HCT116 (cell line): ENCODE measurements at regions not wholly inside any gene's neighbourhood (a gene's known extent, or its start where the extent isn't known, plus 50 kb on each side); places are given as distances from the start of the nearest gene placed in this dataset.

Source experiments
- ATAC-seq: fragments of 200-7000 bp; cut with Tn5 transposase; 2 replicates; pipeline ENCODE4 v1.9.1; 2020; ENCODE audit warnings: mild to moderate bottlenecking, moderate library complexity
- BruUV-seq: library from RNA; stranded (reverse); fragments of 400-500 nt; replicated peaks from 2 replicates; lab custom pipeline; 2021; lab: Mats Ljungman, UMichigan
- CTCF ChIA-PET: fragments of 300-600 bp; sonication (Branson Sonifier 250); formaldehyde crosslinking; loops from one replicate; lab custom pipeline; 2021; ENCODE audit warnings: antibody characterized with exemption; lab: Charles Lee
- POLR2A ChIA-PET: fragments of 300-600, 350-600 bp; sonication (Branson Sonifier 250); formaldehyde crosslinking; loops from one replicate; lab custom pipeline; 2021; ENCODE audit warnings: antibody characterized with exemption; lab: Charles Lee
- RAD21 ChIA-PET, 2 experiments: fragments of 300-600 bp; sonication (Branson Sonifier 250); formaldehyde crosslinking; loops; one replicate each; lab custom pipeline; 2023; ENCODE audit warnings: low total read pairs in 2 of 2; ENCODE audit not compliant: uncharacterized antibody in 2 of 2, unreplicated experiment in 2 of 2, low non-redundant PET in 1 of 2; lab: Charles Lee
- DNase-seq: peaks from one replicate; pipeline ENCODE4 v3.0.0-alpha.2; 2010; ENCODE audit warnings: low read depth, low spot score
- H2AFZ ChIP-seq: fragments of 200-600 bp; shearing (Covaris generic), sonication (generic); 2 replicates; pipeline ENCODE4 v1.6.1; 2017; ENCODE audit warnings: low read depth, mixed run types, mixed read lengths, antibody characterized with exemption, low read length; ENCODE audit not compliant: poor library complexity, severe bottlenecking
- H3K27ac ChIP-seq: 2 replicates; pipeline ENCODE4 v1.5.1; 2012; ENCODE audit warnings: low read depth, low read length
- H3K27me3 ChIP-seq: fragments of 200-600 bp; sonication (generic); 2 replicates; pipeline ENCODE4 v1.6.1; 2016; ENCODE audit warnings: mixed run types, low read length, mixed read lengths; ENCODE audit not compliant: insufficient read depth
- H3K36me3 ChIP-seq, 2 experiments: fragments of 200-500 bp in 1 of 2; fragments of 200-600 bp in 1 of 2; sonication (Bioruptor generic) in 1 of 2; sonication (generic) in 1 of 2; 2 replicates each; pipeline versions ENCODE4 v1.5.1 to v1.6.1; 2014 to 2016; ENCODE audit warnings: low read length in 2 of 2, inconsistent platforms in 1 of 2, mixed read lengths in 1 of 2, mixed run types in 1 of 2; ENCODE audit not compliant: insufficient read depth in 2 of 2, control insufficient read depth in 1 of 2
- H3K4me1 ChIP-seq, 2 experiments: fragments of 200-600 bp in 1 of 2; sonication (generic) in 1 of 2; 2 replicates each; pipeline versions ENCODE4 v1.5.1 to v1.6.1; 2012 to 2017; ENCODE audit warnings: low read length in 2 of 2, inconsistent platforms in 1 of 2, mild to moderate bottlenecking in 1 of 2, mixed read lengths in 1 of 2, mixed run types in 1 of 2, moderate library complexity in 1 of 2; ENCODE audit not compliant: insufficient read depth in 2 of 2, control insufficient read depth in 1 of 2
- H3K4me2 ChIP-seq: fragments of 200-600 bp; sonication (generic); 2 replicates; pipeline ENCODE4 v1.6.1; 2017; ENCODE audit warnings: mixed run types, low read length, mixed read lengths
- H3K4me3 ChIP-seq, 2 experiments: fragments of 200-600 bp in 1 of 2; sonication (generic) in 1 of 2; replicated peaks in 1 of 2; 2 replicates each; pipeline ENCODE4 v1.5.1; 2011 to 2016; ENCODE audit warnings: low read length in 2 of 2, control low read depth in 1 of 2, low read depth in 1 of 2, mild to moderate bottlenecking in 1 of 2, mixed read lengths in 1 of 2, mixed run types in 1 of 2
- H3K79me2 ChIP-seq: fragments of 200-600 bp; sonication (generic); 2 replicates; pipeline ENCODE4 v1.6.1; 2017; ENCODE audit warnings: mild to moderate bottlenecking, mixed run types, low read length, moderate library complexity, mixed read lengths; ENCODE audit not compliant: insufficient read depth
- H3K9ac ChIP-seq: fragments of 200-600 bp; sonication (generic); 2 replicates; pipeline ENCODE4 v1.6.1; 2016; ENCODE audit warnings: low read length, mixed read lengths
- H3K9me2 ChIP-seq: fragments of 200-600 bp; sonication (generic), shearing (Covaris generic); 2 replicates; pipeline ENCODE4 v1.6.1; 2017; ENCODE audit warnings: mixed run types, mild to moderate bottlenecking, moderate library complexity; ENCODE audit not compliant: insufficient read depth
- H3K9me3 ChIP-seq, 2 experiments: fragments of 200-500 bp in 1 of 2; fragments of 200-600 bp in 1 of 2; sonication (Bioruptor generic) in 1 of 2; sonication (generic) in 1 of 2; 2 replicates each; pipeline ENCODE4 v1.6.1; 2014 to 2017; ENCODE audit warnings: low read length in 2 of 2, mixed read lengths in 2 of 2, inconsistent platforms in 1 of 2, low read depth in 1 of 2, mild to moderate bottlenecking in 1 of 2, mixed run types in 1 of 2, moderate library complexity in 1 of 2; ENCODE audit not compliant: control insufficient read depth in 1 of 2, insufficient read depth in 1 of 2
- H4K20me1 ChIP-seq: fragments of 200-600 bp; sonication (generic), shearing (Covaris generic); 2 replicates; pipeline ENCODE4 v1.6.1; 2017; ENCODE audit warnings: mixed run types, mild to moderate bottlenecking, moderate library complexity; ENCODE audit not compliant: insufficient read depth
- ATF3 ChIP-seq: IDR thresholded peaks from 2 replicates; pipeline ENCODE4 v1.6.1; 2012
- CBX3 ChIP-seq: IDR thresholded peaks from 2 replicates; pipeline ENCODE4 v1.6.1; 2012; ENCODE audit warnings: low read depth
- CTCF ChIP-seq, 3 experiments: fragments of 200-600 bp in 1 of 3; sonication (generic) in 1 of 3; IDR thresholded peaks in 2 of 3; conservative IDR thresholded peaks in 1 of 3; 2 replicates each; pipeline ENCODE4 v1.5.1; 2012 to 2017; ENCODE audit warnings: low read depth in 2 of 3, low read length in 2 of 3, antibody characterized with exemption in 1 of 3, borderline replicate concordance in 1 of 3, control low read depth in 1 of 3, mild to moderate bottlenecking in 1 of 3, mixed read lengths in 1 of 3, mixed run types in 1 of 3, moderate library complexity in 1 of 3; ENCODE audit not compliant: insufficient read depth in 1 of 3
- ELF1 ChIP-seq: IDR thresholded peaks from 2 replicates; pipeline ENCODE4 v1.6.1; 2012; ENCODE audit warnings: low read depth, borderline replicate concordance
- EZH2 ChIP-seq: fragments of 200-600 bp; sonication (generic); IDR thresholded peaks from 2 replicates; pipeline ENCODE4 v1.6.1; 2017; ENCODE audit warnings: antibody characterized with exemption, mixed run types
- FOSL1 ChIP-seq: IDR thresholded peaks from 2 replicates; pipeline ENCODE4 v1.6.1; 2012; ENCODE audit warnings: low read depth
- MAX ChIP-seq: IDR thresholded peaks from 2 replicates; pipeline ENCODE4 v1.6.1; 2012
- POLR2AphosphoS5 ChIP-seq: IDR thresholded peaks from 2 replicates; pipeline ENCODE4 v1.6.1; 2011; ENCODE audit warnings: mild to moderate bottlenecking, low read depth, low read length, moderate library complexity
- RAD21 ChIP-seq: IDR thresholded peaks from 2 replicates; pipeline ENCODE4 v1.6.1; 2012; ENCODE audit warnings: low read depth, mild to moderate bottlenecking
- REST ChIP-seq: IDR thresholded peaks from 2 replicates; pipeline ENCODE4 v1.6.1; 2012; ENCODE audit warnings: low read depth
- SIN3A ChIP-seq: IDR thresholded peaks from 2 replicates; pipeline ENCODE4 v1.6.1; 2012; ENCODE audit warnings: low read depth
- SRF ChIP-seq: IDR thresholded peaks from 2 replicates; pipeline ENCODE4 v1.6.1; 2012; ENCODE audit warnings: low read depth
- TCF7L2 ChIP-seq: IDR thresholded peaks from 2 replicates; pipeline ENCODE4 v1.7.0; 2011; ENCODE audit warnings: borderline replicate concordance, inconsistent platforms; ENCODE audit not compliant: insufficient read depth, insufficient read length; ENCODE audit errors: extremely low read depth
- YY1 ChIP-seq: IDR thresholded peaks from 2 replicates; pipeline ENCODE4 v1.6.1; 2011; ENCODE audit warnings: low read length, low read depth, moderate library complexity, mild to moderate bottlenecking; ENCODE audit not compliant: insufficient replicate concordance; ENCODE audit errors: extremely low read depth
- ZBTB33 ChIP-seq: IDR thresholded peaks from 2 replicates; pipeline ENCODE4 v1.6.1; 2011; ENCODE audit warnings: mild to moderate bottlenecking, low read length, moderate library complexity; ENCODE audit not compliant: insufficient replicate concordance; ENCODE audit errors: extremely low read depth
- intact Hi-C: fragments of 100-400 bp; cut with micrococcal nuclease; formaldehyde crosslinking; loops from 2 replicates; pipeline ENCODE4 v1.10.0; 2022

GRCh38 chr3:115464036-115464435, 159.3 kb upstream of the GAP43 start (continued):
- TF ChIP-seq ZBTB33 (no peak), ELF1 (no peak)

- intact Hi-C loops, result no loop called here
- no peak overlapping the region for H3K9ac ChIP-seq
- POLR2A ChIA-PET, result no interaction called here
- no peaks in the 10 kb centered on the region for H3K27me3 ChIP-seq
- no peak overlapping the region for H2AFZ ChIP-seq
- no peaks in the 10 kb centered on the region for H3K79me2 ChIP-seq
- H3K36me3 ChIP-seq, result no peaks in the 10 kb centered on the region
- no peak overlapping the region for H3K27ac ChIP-seq
- RAD21 ChIA-PET, result no interaction called here
- ATAC-seq (no peak), DNase-seq (no peak)
- no peak overlapping the region for H3K4me3 ChIP-seq
- H3K9me2 ChIP-seq, result no peaks in the 10 kb centered on the region
- CTCF ChIA-PET, result no interaction called here
- H3K4me1 ChIP-seq, result no peaks in the 10 kb centered on the region
- no peak overlapping the region for H3K4me2 ChIP-seq
- H3K9me3 ChIP-seq, result no peaks in the 10 kb centered on the region
- no peaks in the 10 kb centered on the region for H4K20me1 ChIP-seq
- TF ChIP-seq CBX3 (no peak), MAX (no peak), RAD21 (no peak), SRF (no peak), EZH2 (no peak), CTCF (IDR thresholded peaks at IDR 0.05 in 2 of 3, conservative IDR thresholded peaks at IDR 0.05 in 1 of 3; ENCODE audit: borderline replicate concordance in 1 of 3, insufficient read depth in 1 of 3, low read depth in 2 of 3, low read length in 2 of 3) (no peak), ATF3 (no peak), YY1 (no peak), POLR2AphosphoS5 (no peak), TCF7L2 (no peak), FOSL1 (no peak), SIN3A (no peak), REST (no peak)
- no TSS peak for BruUV-seq
These were observed 153.7 kb upstream of the GAP43 start for GRCh38 chr3:115469649-115470048.
